Ovary (tissue), 7 donors: ENCODE measurements at regions not wholly inside any gene's neighbourhood (a gene's known extent, or its start where the extent isn't known, plus 50 kb on each side); places are given as distances from the start of the nearest gene placed in this dataset.

Source experiments
- DNase-seq, 5 donors: peaks; one replicate each; pipeline ENCODE4 v3.0.0-alpha.2; 2019 to 2020
- H3K27ac ChIP-seq, 2 donors: fragments of 200-600 bp; one replicate each; pipeline versions ENCODE4 v1.5.1 to v1.8.0; 2019 to 2022
- H3K27me3 ChIP-seq: fragments of 200-600 bp; one replicate; pipeline ENCODE4 v1.8.0; 2022
- H3K36me3 ChIP-seq: fragments of 200-600 bp; sonication (generic); one replicate; pipeline ENCODE4 v1.5.1; 2019
- H3K4me1 ChIP-seq: one replicate; pipeline ENCODE4 v1.8.1; 2013; ENCODE audit warnings: mild to moderate bottlenecking, moderate library complexity; ENCODE audit not compliant: insufficient read depth
- H3K4me3 ChIP-seq: fragments of 200-600 bp; sonication (generic); one replicate; pipeline ENCODE4 v1.5.1; 2017
- H3K9me3 ChIP-seq, 2 donors: fragments of 200-600 bp in 1 of 2; sonication (generic) in 1 of 2; one replicate each; pipeline versions ENCODE4 v1.5.1 to v1.8.1; 2013 to 2019; ENCODE audit warnings: mild to moderate bottlenecking in 1 of 2, moderate library complexity in 1 of 2
- CTCF ChIP-seq, 3 donors: fragments of 450-650 bp in 2 of 3; fragments of 200-600 bp in 1 of 3; IDR thresholded peaks; one replicate each; pipeline versions ENCODE4 v1.5.1 to v1.8.0; 2016 to 2022; ENCODE audit warnings: antibody characterized with exemption in 3 of 3, mild to moderate bottlenecking in 1 of 3
- EP300 ChIP-seq: sonication (generic); formaldehyde crosslinking; IDR thresholded peaks from one replicate; pipeline ENCODE4 v1.6.1; 2017; ENCODE audit warnings: antibody characterized with exemption
- POLR2A ChIP-seq: fragments of 450-650 bp; IDR thresholded peaks from one replicate; pipeline ENCODE4 v1.6.1; 2017; ENCODE audit warnings: antibody characterized with exemption, mild to moderate bottlenecking, moderate library complexity
- WGBS, 3 donors: extraction: QIAGEN DNeasy Blood & Tissue Kit in 1 of 3; methylation state at CpG; one replicate each; pipeline versions ENCODE4 v1.1.5 to v1.1.7; 2013 to 2017; 5-methylcytosine and 5-hydroxymethylcytosine counted together
- intact Hi-C, 4 donors: fragments of 100-400 bp; cut with DNase I; formaldehyde crosslinking; loops; one replicate each; pipeline versions ENCODE4 v1.11.0 to v1.15.1; 2022 to 2023
- donor health status: DM: no; HTN: no; CAD: no; lungs with moderate emphysema.
- donor health status: DM: no; HTN: no; CAD: no.
- donor health status: Bipolar disorder and iron deficiency.
- donor health status: DM: no; HTN: no; CAD: no.
- donor health status: DM: yes; HTN: yes; CAD: no.

- no peaks in the 10 kb centered on the region for H3K4me1 ChIP-seq
- H3K27me3 ChIP-seq: no peaks in the 10 kb centered on the region
- no peak for DNase-seq
- TF ChIP-seq POLR2A (no peak), CTCF (IDR thresholded peaks at IDR 0.05) (no peak), EP300 (no peak)
- no peak overlapping the region for H3K4me3 ChIP-seq
- no peak overlapping the region for H3K27ac ChIP-seq
- 32 to 59% (median 50%) methylated on average over 1 of the region's 1 CpG for WGBS, 3 donors
- intact Hi-C loops: no loop called here
- no peaks in the 10 kb centered on the region for H3K9me3 ChIP-seq
- no peaks in the 10 kb centered on the region for H3K36me3 ChIP-seq
These were observed 386.3 kb upstream of the NR2F2 start for GRCh38 chr15:95944193-95944592.

DNA sequence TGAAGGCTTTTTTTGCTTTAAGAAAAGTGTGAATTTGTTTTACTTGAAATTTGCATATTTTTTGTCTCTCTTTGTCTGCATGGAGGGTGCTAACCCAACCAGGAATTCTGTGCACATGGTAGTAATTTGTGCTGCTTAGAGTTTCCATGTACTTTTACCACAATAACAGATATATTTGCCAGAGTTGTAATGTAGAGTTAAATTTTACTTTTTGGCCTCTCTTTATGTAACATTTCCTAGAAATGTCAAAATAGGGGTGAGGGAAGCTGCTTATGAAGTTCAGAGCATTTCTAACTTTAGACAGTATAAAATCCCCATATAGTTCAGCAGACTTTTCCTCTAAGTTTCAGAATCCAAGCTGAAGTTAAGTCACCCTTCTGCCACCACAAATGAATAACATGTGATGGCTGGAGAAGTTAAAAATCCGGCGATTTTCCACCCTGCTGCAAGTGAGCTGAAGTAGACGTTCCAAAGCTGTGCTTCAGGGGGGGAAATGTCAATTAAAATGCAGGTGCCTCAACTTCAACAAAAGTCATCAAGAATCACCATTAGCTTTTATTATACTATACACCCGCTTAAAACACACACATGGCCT lies 385.7 kb upstream of the NR2F2 start:
- Histone ChIP-seq H3K27me3 (no peaks in the 10 kb centered on the region), H3K4me1 (no peaks in the 10 kb centered on the region), H3K9me3 (no peaks in the 10 kb centered on the region), H3K36me3 (no peaks in the 10 kb centered on the region), H3K4me3 (no peak overlapping the region), H3K27ac (no peak overlapping the region)
- no peak for DNase-seq
- TF ChIP-seq EP300 (no peak), POLR2A (no peak), CTCF (IDR thresholded peaks at IDR 0.05) (no peak)
- intact Hi-C loops: no loop called here
- 88 to 91% (median 90%) methylated on average over 4 of the region's 4 CpGs for WGBS, 3 donors

GRCh38 chr15:95946241-95946640 lies 384.3 kb upstream of the NR2F2 start:
- Histone ChIP-seq H3K9me3 (no peaks in the 10 kb centered on the region), H3K27ac (no peak overlapping the region), H3K4me1 (no peaks in the 10 kb centered on the region), H3K27me3 (no peaks in the 10 kb centered on the region), H3K36me3 (no peaks in the 10 kb centered on the region), H3K4me3 (no peak overlapping the region)
- intact Hi-C loops: no loop called here
- TF ChIP-seq POLR2A: no peak
- TF ChIP-seq CTCF (IDR thresholded peaks at IDR 0.05): no peak
- TF ChIP-seq EP300: no peak
- DNase-seq: no peak
- 96 to 98% (median 97%) methylated on average over 2 of the region's 2 CpGs for WGBS, 3 donors

DNA sequence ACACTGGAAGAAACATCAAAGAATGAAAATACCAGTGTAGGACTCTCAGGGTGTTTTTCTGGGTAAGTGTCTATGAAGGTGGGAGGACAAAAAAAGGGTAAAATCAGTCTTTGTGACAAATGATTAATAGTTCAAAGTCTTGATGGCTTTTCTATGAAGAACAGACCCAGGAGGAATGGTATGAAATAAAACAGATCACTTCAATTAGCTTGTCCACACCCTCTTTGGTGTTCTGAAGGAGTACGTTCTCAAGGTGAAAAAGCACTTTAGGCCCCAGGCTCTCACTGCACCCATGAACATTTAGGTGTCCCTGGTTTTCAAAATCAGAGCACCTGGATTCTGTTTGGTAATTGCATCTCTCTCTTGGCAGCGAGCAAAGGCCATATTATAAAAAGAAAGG lies 383.6 kb upstream of the NR2F2 start:
- Histone ChIP-seq H3K9me3 (no peaks in the 10 kb centered on the region), H3K36me3 (no peaks in the 10 kb centered on the region), H3K4me3 (no peak overlapping the region), H3K27me3 (no peaks in the 10 kb centered on the region), H3K4me1 (no peaks in the 10 kb centered on the region), H3K27ac (no peak overlapping the region)
- 91 to 99% (median 93%) methylated on average over 2 of the region's 2 CpGs for WGBS, 3 donors
- TF ChIP-seq EP300 (no peak), POLR2A (no peak), CTCF (IDR thresholded peaks at IDR 0.05) (no peak)
- no peak for DNase-seq
- intact Hi-C loops: no loop called here
